Activated T-helper 9 cell treated with anti-CD3 and anti-CD28 coated beads, Interleukin-2, amount 50 U/mL, for 16 hours (primary cell): ENCODE measurements at regions not wholly inside any gene's neighbourhood (a gene's known extent, or its start where the extent isn't known, plus 50 kb on each side); places are given as distances from the start of the nearest gene placed in this dataset.

Source experiments
- DNase-seq: peaks from one replicate; pipeline ENCODE4 v3.0.0-alpha.2; 2020; ENCODE audit warnings: low read depth

- no peak for DNase-seq
Observed at GRCh38 chr9:131809941-131810344, 70.1 kb upstream of the RAPGEF1 start.

GRCh38 chr9:131808291-131808690 lies 68.4 kb upstream of the RAPGEF1 start:
- no peak for DNase-seq

GRCh38 chr9:131807144-131807983 lies 67.5 kb upstream of the RAPGEF1 start:
- DNase-seq: no peak

GRCh38 chr9:131805803-131806202 lies 65.9 kb upstream of the RAPGEF1 start:
- no peak for DNase-seq

GRCh38 chr9:131804826-131805225 lies 65.0 kb upstream of the RAPGEF1 start:
- no peak for DNase-seq

GRCh38 chr9:131803758-131804411 lies 64.0 kb upstream of the RAPGEF1 start:
- DNase-seq: no peak

- DNase-seq: no peak
Observed at GRCh38 chr9:131801810-131802209, 61.9 kb upstream of the RAPGEF1 start.

- no peak for DNase-seq
Observed at GRCh38 chr9:131800843-131801242, 61.0 kb upstream of the RAPGEF1 start.

GRCh38 chr9:131800366-131800765 lies 60.5 kb upstream of the RAPGEF1 start:
- no peak for DNase-seq

GRCh38 chr9:131799177-131799823 lies 59.4 kb upstream of the RAPGEF1 start:
- DNase-seq: peak; percentile 3

GRCh38 chr9:131798246-131798645 lies 58.4 kb upstream of the RAPGEF1 start:
- DNase-seq: no peak

- no peak for DNase-seq
Observed at GRCh38 chr9:131794393-131794792, 54.5 kb upstream of the RAPGEF1 start.

GRCh38 chr9:131791542-131792254 lies 51.8 kb upstream of the RAPGEF1 start:
- DNase-seq: no peak
